ENCODE measurements at regions not wholly inside any gene's neighbourhood (a gene's known extent, or its start where the extent isn't known, plus 50 kb on each side); places are given as distances from the start of the nearest gene placed in this dataset.

GRCh38 chr1:234750922-234751627 lies 141.1 kb upstream of the IRF2BP2 start:
- Histone ChIP-seq H3K27me3 (replicated peaks in 2 of 5; ENCODE audit: control insufficient read depth in 4 of 5, insufficient read depth in 5 of 5, low read length in 4 of 5) (no peaks in the 10 kb centered on the region), H3K9me3 (ENCODE audit: control extremely low read depth in 1 of 5, control insufficient read depth in 4 of 5, insufficient read depth in 2 of 5, low read depth in 1 of 5, low read length in 4 of 5) (no peaks in the 10 kb centered on the region), H3K4me3 (ENCODE audit: control insufficient read depth in 1 of 7, extremely low read depth in 1 of 7, insufficient read depth in 4 of 7, low read depth in 2 of 7, low read length in 6 of 7) (no peak overlapping the region), H3K36me3 (ENCODE audit: control insufficient read depth in 4 of 4, insufficient read depth in 4 of 4, low read length in 3 of 4) (no peaks in the 10 kb centered on the region), H3K4me1 (ENCODE audit: control extremely low read depth in 1 of 4, control insufficient read depth in 4 of 4, insufficient read depth in 4 of 4, low read length in 3 of 4) (peaks cover 0 to 16% (median 9%) of the 10 kb centered on the region in 4 experiments), H3K27ac (ENCODE audit: insufficient read depth in 1 of 2, low read depth in 1 of 2, low read length in 2 of 2, poor library complexity in 1 of 2, severe bottlenecking in 2 of 2) (no peak overlapping the region)
- CTCF ChIA-PET: interaction anchor here (0.8 to 1.5 kb wide), 6 partner anchors 9 to 139 kb away, joined by 3 to 4 read pairs (median 3); no protein-coding TSS in a partner anchor
- WGBS (ENCODE audit: insufficient coverage): 95% methylated on average over 3 of the region's 4 CpGs
- no peak for DNase-seq
- POLR2A ChIA-PET: no interaction called here

GRCh38 chr1:234748713-234749112 lies 138.7 kb upstream of the IRF2BP2 start:
- H3K4me1 ChIP-seq (ENCODE audit: control extremely low read depth in 1 of 4, control insufficient read depth in 4 of 4, insufficient read depth in 4 of 4, low read length in 3 of 4): peaks cover 0 to 10% (median 9%) of the 10 kb centered on the region in 4 experiments
- no peaks in the 10 kb centered on the region for H3K27me3 ChIP-seq (replicated peaks in 2 of 5; ENCODE audit: control insufficient read depth in 4 of 5, insufficient read depth in 5 of 5, low read length in 4 of 5)
- WGBS (ENCODE audit: insufficient coverage): no CpG with 5 or more reads among the region's 1 CpG
- no peak for DNase-seq
- CTCF ChIA-PET: interaction anchor here (0.9 to 1.1 kb wide), 2 partner anchors 8 to 15 kb away, joined by 3 read pairs; no protein-coding TSS in a partner anchor
- H3K9me3 ChIP-seq (ENCODE audit: control extremely low read depth in 1 of 5, control insufficient read depth in 4 of 5, insufficient read depth in 2 of 5, low read depth in 1 of 5, low read length in 4 of 5): no peaks in the 10 kb centered on the region
- POLR2A ChIA-PET: no interaction called here
- H3K36me3 ChIP-seq (ENCODE audit: control insufficient read depth in 4 of 4, insufficient read depth in 4 of 4, low read length in 3 of 4): no peaks in the 10 kb centered on the region
- H3K27ac ChIP-seq (ENCODE audit: insufficient read depth in 1 of 2, low read depth in 1 of 2, low read length in 2 of 2, poor library complexity in 1 of 2, severe bottlenecking in 2 of 2): no peak overlapping the region
- no peak overlapping the region for H3K4me3 ChIP-seq (ENCODE audit: control insufficient read depth in 1 of 7, extremely low read depth in 1 of 7, insufficient read depth in 4 of 7, low read depth in 2 of 7, low read length in 6 of 7)

GRCh38 chr1:234748066-234748465 lies 138.1 kb upstream of the IRF2BP2 start:
- WGBS (ENCODE audit: insufficient coverage): 100% methylated on average over 2 of the region's 7 CpGs
- Histone ChIP-seq H3K27ac (ENCODE audit: insufficient read depth in 1 of 2, low read depth in 1 of 2, low read length in 2 of 2, poor library complexity in 1 of 2, severe bottlenecking in 2 of 2) (no peak overlapping the region), H3K4me3 (ENCODE audit: control insufficient read depth in 1 of 7, extremely low read depth in 1 of 7, insufficient read depth in 4 of 7, low read depth in 2 of 7, low read length in 6 of 7) (no peak overlapping the region), H3K9me3 (ENCODE audit: control extremely low read depth in 1 of 5, control insufficient read depth in 4 of 5, insufficient read depth in 2 of 5, low read depth in 1 of 5, low read length in 4 of 5) (no peaks in the 10 kb centered on the region), H3K4me1 (ENCODE audit: control extremely low read depth in 1 of 4, control insufficient read depth in 4 of 4, insufficient read depth in 4 of 4, low read length in 3 of 4) (peaks cover 0 to 10% (median 9%) of the 10 kb centered on the region in 4 experiments), H3K27me3 (replicated peaks in 2 of 5; ENCODE audit: control insufficient read depth in 4 of 5, insufficient read depth in 5 of 5, low read length in 4 of 5) (no peaks in the 10 kb centered on the region), H3K36me3 (ENCODE audit: control insufficient read depth in 4 of 4, insufficient read depth in 4 of 4, low read length in 3 of 4) (no peaks in the 10 kb centered on the region)
- no peak for DNase-seq
- CTCF ChIA-PET: interaction anchor here (1.1 kb wide), 1 partner anchor 14 kb away, joined by 3 read pairs; no protein-coding TSS in a partner anchor
- POLR2A ChIA-PET: no interaction called here

- H3K9me3 ChIP-seq (ENCODE audit: control extremely low read depth in 1 of 5, control insufficient read depth in 4 of 5, insufficient read depth in 2 of 5, low read depth in 1 of 5, low read length in 4 of 5): no peaks in the 10 kb centered on the region
- H3K27me3 ChIP-seq (replicated peaks in 2 of 5; ENCODE audit: control insufficient read depth in 4 of 5, insufficient read depth in 5 of 5, low read length in 4 of 5): no peaks in the 10 kb centered on the region
- H3K27ac ChIP-seq (ENCODE audit: insufficient read depth in 1 of 2, low read depth in 1 of 2, low read length in 2 of 2, poor library complexity in 1 of 2, severe bottlenecking in 2 of 2): no peak overlapping the region
- DNase-seq: no peak
- ChIA-PET CTCF (interaction anchor here (1.4 to 2.0 kb wide), 2 partner anchors 8 to 24 kb away, joined by 3 to 7 read pairs; no protein-coding TSS in a partner anchor), POLR2A (no interaction called here)
- H3K4me3 ChIP-seq (ENCODE audit: control insufficient read depth in 1 of 7, extremely low read depth in 1 of 7, insufficient read depth in 4 of 7, low read depth in 2 of 7, low read length in 6 of 7): no peak overlapping the region
- H3K4me1 ChIP-seq (ENCODE audit: control extremely low read depth in 1 of 4, control insufficient read depth in 4 of 4, insufficient read depth in 4 of 4, low read length in 3 of 4): peaks cover 0 to 10% (median 9%) of the 10 kb centered on the region in 4 experiments
- no peaks in the 10 kb centered on the region for H3K36me3 ChIP-seq (ENCODE audit: control insufficient read depth in 4 of 4, insufficient read depth in 4 of 4, low read length in 3 of 4)
- 45% methylated on average over 8 of the region's 9 CpGs for WGBS (ENCODE audit: insufficient coverage)
These were observed 136.8 kb upstream of the IRF2BP2 start for GRCh38 chr1:234746798-234747196.

GRCh38 chr1:234745844-234746797 lies 136.1 kb upstream of the IRF2BP2 start:
- no peak overlapping the region for H3K27ac ChIP-seq (ENCODE audit: insufficient read depth in 1 of 2, low read depth in 1 of 2, low read length in 2 of 2, poor library complexity in 1 of 2, severe bottlenecking in 2 of 2)
- ChIA-PET CTCF (interaction anchor here (1.4 to 2.0 kb wide), 3 partner anchors 9 to 24 kb away, joined by 3 to 7 read pairs (median 4); no protein-coding TSS in a partner anchor), POLR2A (interaction anchor here (1.2 kb wide), 1 partner anchor 14 kb away, joined by 3 read pairs; no protein-coding TSS in a partner anchor)
- H3K27me3 ChIP-seq (replicated peaks in 2 of 5; ENCODE audit: control insufficient read depth in 4 of 5, insufficient read depth in 5 of 5, low read length in 4 of 5): no peaks in the 10 kb centered on the region
- H3K36me3 ChIP-seq (ENCODE audit: control insufficient read depth in 4 of 4, insufficient read depth in 4 of 4, low read length in 3 of 4): no peaks in the 10 kb centered on the region
- H3K4me3 ChIP-seq (ENCODE audit: control insufficient read depth in 1 of 7, extremely low read depth in 1 of 7, insufficient read depth in 4 of 7, low read depth in 2 of 7, low read length in 6 of 7): no peak overlapping the region
- no peaks in the 10 kb centered on the region for H3K9me3 ChIP-seq (ENCODE audit: control extremely low read depth in 1 of 5, control insufficient read depth in 4 of 5, insufficient read depth in 2 of 5, low read depth in 1 of 5, low read length in 4 of 5)
- WGBS (ENCODE audit: insufficient coverage): 90% methylated on average over 10 of the region's 15 CpGs
- H3K4me1 ChIP-seq (ENCODE audit: control extremely low read depth in 1 of 4, control insufficient read depth in 4 of 4, insufficient read depth in 4 of 4, low read length in 3 of 4): peaks cover 0 to 10% (median 9%) of the 10 kb centered on the region in 4 experiments
- DNase-seq: peak in 2 of 3 donors; percentile 48 to 59

GRCh38 chr1:234745276-234745675 lies 135.3 kb upstream of the IRF2BP2 start:
- no peak for DNase-seq
- peaks cover 0 to 10% (median 9%) of the 10 kb centered on the region in 4 experiments for H3K4me1 ChIP-seq (ENCODE audit: control extremely low read depth in 1 of 4, control insufficient read depth in 4 of 4, insufficient read depth in 4 of 4, low read length in 3 of 4)
- H3K27me3 ChIP-seq (replicated peaks in 2 of 5; ENCODE audit: control insufficient read depth in 4 of 5, insufficient read depth in 5 of 5, low read length in 4 of 5): no peaks in the 10 kb centered on the region
- CTCF ChIA-PET: interaction anchor here (1.5 kb wide), 1 partner anchor 20 kb away, joined by 4 read pairs; no protein-coding TSS in a partner anchor
- H3K4me3 ChIP-seq (ENCODE audit: control insufficient read depth in 1 of 7, extremely low read depth in 1 of 7, insufficient read depth in 4 of 7, low read depth in 2 of 7, low read length in 6 of 7): no peak overlapping the region
- no peaks in the 10 kb centered on the region for H3K9me3 ChIP-seq (ENCODE audit: control extremely low read depth in 1 of 5, control insufficient read depth in 4 of 5, insufficient read depth in 2 of 5, low read depth in 1 of 5, low read length in 4 of 5)
- 98% methylated on average over 11 of the region's 11 CpGs for WGBS (ENCODE audit: insufficient coverage)
- no peaks in the 10 kb centered on the region for H3K36me3 ChIP-seq (ENCODE audit: control insufficient read depth in 4 of 4, insufficient read depth in 4 of 4, low read length in 3 of 4)
- POLR2A ChIA-PET: interaction anchor here (1.2 kb wide), 1 partner anchor 13 kb away, joined by 3 read pairs; no protein-coding TSS in a partner anchor
- H3K27ac ChIP-seq (ENCODE audit: insufficient read depth in 1 of 2, low read depth in 1 of 2, low read length in 2 of 2, poor library complexity in 1 of 2, severe bottlenecking in 2 of 2): no peak overlapping the region
